HepG2 (cell line): ENCODE measurements at regions not wholly inside any gene's neighbourhood (a gene's known extent, or its start where the extent isn't known, plus 50 kb on each side); places are given as distances from the start of the nearest gene placed in this dataset.

Experiments used
- CBX5 ChIP-seq: sonication (generic); formaldehyde crosslinking; IDR thresholded peaks from 2 replicates; pipeline ENCODE4 v1.4.0; 2020; ENCODE audit warnings: missing genetic modification reagents, borderline replicate concordance
- CEBPB ChIP-seq: IDR thresholded peaks from 2 replicates; pipeline ENCODE4 v1.6.1; 2011; ENCODE audit warnings: low read depth, low read length, improper control_type of control experiment, borderline replicate concordance
- POLR2AphosphoS2 ChIP-seq: IDR thresholded peaks from 2 replicates; pipeline ENCODE4 v1.6.1; 2011; ENCODE audit warnings: low read depth, low read length, improper control_type of control experiment
- POLR2AphosphoS5 ChIP-seq: IDR thresholded peaks from 2 replicates; pipeline ENCODE4 v1.6.1; 2012; ENCODE audit warnings: low read depth, low read length
- ZNF143 ChIP-seq: sonication (generic); formaldehyde crosslinking; IDR thresholded peaks from 2 replicates; pipeline ENCODE4 v1.4.0; 2020; ENCODE audit warnings: missing genetic modification reagents
- ZNF18 ChIP-seq: sonication (generic); formaldehyde crosslinking; IDR thresholded peaks from 2 replicates; pipeline ENCODE4 v1.8.0; 2022; ENCODE audit warnings: mild to moderate bottlenecking, missing genetic modification reagents; ENCODE audit not compliant: insufficient replicate concordance
- ZNF3 ChIP-seq: IDR thresholded peaks from 2 replicates; pipeline ENCODE4 v1.7.0; 2017; ENCODE audit warnings: inconsistent platforms
- ZNF552 ChIP-seq: sonication (generic); formaldehyde crosslinking; IDR thresholded peaks from 2 replicates; pipeline ENCODE4 v1.9.0; 2022; ENCODE audit warnings: missing genetic modification reagents, mild to moderate bottlenecking, borderline replicate concordance
- ZNF780A ChIP-seq: sonication (generic); formaldehyde crosslinking; IDR thresholded peaks from 2 replicates; pipeline ENCODE4 v1.8.0; 2022; ENCODE audit warnings: mild to moderate bottlenecking, missing genetic modification reagents, moderate library complexity

- TF ChIP-seq ZNF3 (no peak), POLR2AphosphoS5 (no peak), CEBPB (no peak), ZNF143 (no peak), ZNF780A (no peak), CBX5 (no peak), POLR2AphosphoS2 (no peak), ZNF18 (CRISPR knock-in tag) (no peak), ZNF552 (CRISPR knock-in tag) (no peak)
Measured at GRCh38 chr6:76124018-76124417, 51.6 kb upstream of the IMPG1 start.
